Tongue (tissue), 1 donor: ENCODE measurements at regions not wholly inside any gene's neighbourhood (a gene's known extent, or its start where the extent isn't known, plus 50 kb on each side); places are given as distances from the start of the nearest gene placed in this dataset.

Experiments
- DNase-seq: peaks from one replicate; pipeline ENCODE4 v3.0.0-alpha.2; 2015

GRCh38 chr5:136528481-136529030, 163.2 kb upstream of the TRPC7 start:
- DNase-seq: no peak

- DNase-seq: no peak
Measured at GRCh38 chr5:136527311-136527710, 162.0 kb upstream of the TRPC7 start.

GRCh38 chr5:136526791-136527190, 161.4 kb upstream of the TRPC7 start:
- DNase-seq: no peak

- no peak for DNase-seq
Measured at GRCh38 chr5:136526021-136526420, 160.7 kb upstream of the TRPC7 start.

- DNase-seq: no peak
Measured at GRCh38 chr5:136525597-136525996, 160.3 kb upstream of the TRPC7 start.

GRCh38 chr5:136522217-136522956, 157.0 kb upstream of the TRPC7 start:
- DNase-seq: no peak

GRCh38 chr5:136521696-136522095, 156.4 kb upstream of the TRPC7 start:
- DNase-seq: no peak

GRCh38 chr5:136518814-136519213, 153.5 kb upstream of the TRPC7 start:
- DNase-seq: no peak

- DNase-seq: no peak
Measured at GRCh38 chr5:136518174-136518573, 152.8 kb upstream of the TRPC7 start.

- DNase-seq: no peak
Measured at GRCh38 chr5:136517755-136518154, 152.4 kb upstream of the TRPC7 start.

- no peak for DNase-seq
Measured at GRCh38 chr5:136516637-136517036, 151.3 kb upstream of the TRPC7 start.

- DNase-seq: no peak
Measured at GRCh38 chr5:136513430-136513829, 148.1 kb upstream of the TRPC7 start.

- no peak for DNase-seq
Measured at GRCh38 chr5:136511046-136511445, 145.7 kb upstream of the TRPC7 start.

- DNase-seq: no peak
Measured at GRCh38 chr5:136510481-136510880, 145.1 kb upstream of the TRPC7 start.

GRCh38 chr5:136506131-136506530, 140.8 kb upstream of the TRPC7 start:
- DNase-seq: no peak

- no peak for DNase-seq
Measured at GRCh38 chr5:136501133-136501532, 135.8 kb upstream of the TRPC7 start.

- DNase-seq: no peak
Measured at GRCh38 chr5:136492587-136492986, 127.2 kb upstream of the TRPC7 start.

- no peak for DNase-seq
Measured at GRCh38 chr5:136491806-136492205, 126.5 kb upstream of the TRPC7 start.

- peak; percentile 3 for DNase-seq
Measured at GRCh38 chr5:136484808-136485325, 119.5 kb upstream of the TRPC7 start.

- DNase-seq: no peak
Measured at GRCh38 chr5:136482206-136482605, 116.9 kb upstream of the TRPC7 start.

GRCh38 chr5:136474466-136474865, 109.1 kb upstream of the TRPC7 start:
- DNase-seq: no peak

GRCh38 chr5:136467632-136468031, 102.3 kb upstream of the TRPC7 start:
- DNase-seq: no peak

- peak; percentile 22 for DNase-seq
Measured at GRCh38 chr5:136466041-136466415, 100.7 kb upstream of the TRPC7 start.

GRCh38 chr5:136458481-136458880, 93.1 kb upstream of the TRPC7 start:
- DNase-seq: no peak
